ENCODE measurements at regions not wholly inside any gene's neighbourhood (a gene's known extent, or its start where the extent isn't known, plus 50 kb on each side); places are given as distances from the start of the nearest gene placed in this dataset.

DNA sequence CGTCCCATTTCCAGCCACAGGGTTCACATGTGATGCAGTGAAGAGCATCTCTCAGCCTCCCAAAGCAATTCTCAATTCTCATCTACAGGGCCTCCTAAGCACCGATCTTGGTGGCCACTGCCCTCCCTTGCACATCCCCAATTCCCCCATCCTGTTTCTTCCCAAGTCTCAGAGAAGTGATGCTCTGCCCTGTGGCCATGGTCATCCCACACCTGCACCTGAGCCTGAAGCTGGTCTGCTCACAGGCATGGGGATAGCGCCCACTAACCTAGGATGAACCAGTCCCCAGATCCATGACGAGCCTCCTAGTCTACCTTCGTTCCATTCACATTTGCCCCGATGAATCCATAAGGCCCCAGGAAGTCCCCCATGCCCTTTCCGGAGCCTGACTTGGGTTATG is 201.5 kb downstream of the UACA start:
- TF ChIP-seq CTCF (IDR thresholded peaks at IDR 0.05; ENCODE audit: low read depth, low read length, missing control alignments), result no peak

GRCh38 chr15:70560617-70561328 is 202.6 kb downstream of the UACA start:
- no peak for DNase-seq (ENCODE audit: extremely low read depth, low read depth)
- H3K4me3 ChIP-seq (replicated peaks; ENCODE audit: low read depth, low read length), result no peak overlapping the region

More for the DNA sequence above, 201.5 kb downstream of the UACA start:
- no peak overlapping the region for H3K4me3 ChIP-seq (replicated peaks; ENCODE audit: low read depth, low read length)
- no peak for DNase-seq (ENCODE audit: extremely low read depth, low read depth)

DNA sequence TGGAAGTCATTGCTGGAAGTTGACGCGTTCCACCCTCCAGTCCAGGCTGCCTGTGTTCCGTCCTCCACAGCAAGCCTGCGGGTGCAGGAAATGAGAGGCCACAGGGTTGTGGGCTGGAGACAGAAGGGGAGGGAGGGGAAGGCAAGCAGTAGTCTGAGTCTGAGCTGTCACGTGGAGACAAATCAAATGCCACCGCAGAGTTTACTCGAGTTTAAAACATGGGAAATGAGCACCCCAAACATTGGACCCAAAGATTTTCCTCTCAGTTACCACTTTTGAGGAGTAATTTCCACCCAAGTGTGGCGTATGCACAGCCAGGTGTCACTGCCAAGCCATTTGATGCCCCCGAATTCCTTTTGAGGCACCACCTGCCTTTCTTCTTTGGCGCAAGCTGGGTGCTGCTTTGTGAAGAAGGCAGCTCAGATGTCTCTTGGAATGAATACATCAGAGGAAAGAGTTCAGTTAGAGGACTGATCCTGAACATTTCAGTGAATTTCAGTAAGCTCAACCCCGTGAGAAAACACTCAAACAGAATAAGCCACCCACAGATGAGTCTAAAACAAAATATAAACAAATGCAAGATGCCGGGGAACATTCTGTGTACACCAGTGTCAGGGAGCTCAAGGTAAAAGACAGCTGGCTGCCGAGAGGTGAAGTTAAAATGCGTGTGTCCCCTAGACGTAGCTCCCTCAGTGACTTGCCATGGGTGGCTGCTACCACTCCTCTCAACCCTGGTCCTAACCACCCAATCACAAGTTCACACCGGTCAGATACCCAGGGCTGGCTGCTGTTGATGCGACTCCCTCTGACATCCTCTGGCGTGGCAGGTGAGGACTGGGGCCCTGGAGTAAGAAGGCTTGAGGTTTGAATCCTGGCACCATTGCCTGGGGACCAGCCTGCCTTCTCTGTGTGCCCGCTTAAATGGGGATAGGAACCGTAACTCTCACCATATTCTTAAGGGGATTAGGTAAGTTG is 203.8 kb downstream of the UACA start:
- DNase-seq (ENCODE audit: extremely low read depth, low read depth), result no peak
- H3K4me3 ChIP-seq (replicated peaks; ENCODE audit: low read depth, low read length), result no peak overlapping the region
- no peak for TF ChIP-seq CTCF (IDR thresholded peaks at IDR 0.05; ENCODE audit: low read depth, low read length, missing control alignments)

More at GRCh38 chr15:70560617-70561328, 202.6 kb downstream of the UACA start:
- TF ChIP-seq CTCF (IDR thresholded peaks at IDR 0.05; ENCODE audit: low read depth, low read length, missing control alignments), result no peak

- DNase-seq (ENCODE audit: extremely low read depth, low read depth), result no peak
- TF ChIP-seq CTCF (IDR thresholded peaks at IDR 0.05; ENCODE audit: low read depth, low read length, missing control alignments), result no peak
- no peak overlapping the region for H3K4me3 ChIP-seq (replicated peaks; ENCODE audit: low read depth, low read length)
These were observed 204.7 kb downstream of the UACA start for GRCh38 chr15:70558406-70559264.

DNA sequence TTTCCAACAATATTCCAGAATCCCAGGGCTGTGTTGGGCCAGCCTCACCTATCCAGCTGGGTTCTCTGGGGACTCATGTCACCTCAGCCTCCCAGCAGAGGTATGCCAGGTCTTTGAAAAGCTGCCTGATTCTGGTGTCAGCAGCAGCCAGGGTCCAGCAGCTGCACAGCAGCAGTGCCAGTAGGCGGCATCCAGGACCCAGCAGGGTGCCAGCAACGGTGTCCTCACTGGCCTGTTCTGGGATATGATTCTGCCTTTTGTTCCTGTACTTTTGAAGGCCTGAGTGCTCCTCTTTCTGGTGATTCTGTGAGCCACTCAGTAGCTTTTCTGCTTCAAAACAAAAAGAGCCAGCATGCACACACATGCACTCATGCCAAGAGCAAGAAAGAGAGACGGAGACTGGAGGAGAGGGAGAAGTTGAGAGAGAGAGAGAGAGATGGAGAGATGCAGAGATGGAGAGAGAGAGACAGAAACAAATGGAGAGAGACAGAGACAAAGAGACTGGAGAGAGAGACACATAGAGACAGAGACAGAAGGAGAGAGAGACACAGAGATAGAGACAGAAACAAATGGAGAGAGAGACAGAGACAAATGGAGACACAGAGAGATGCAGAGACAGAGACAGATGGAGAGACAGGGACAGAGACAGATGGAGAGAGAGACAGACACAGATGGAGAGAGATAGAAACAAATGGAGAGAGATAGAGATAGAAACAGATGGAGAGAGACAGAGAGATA is 205.7 kb downstream of the UACA start:
- H3K4me3 ChIP-seq (replicated peaks; ENCODE audit: low read depth, low read length), result no peak overlapping the region
- TF ChIP-seq CTCF (IDR thresholded peaks at IDR 0.05; ENCODE audit: low read depth, low read length, missing control alignments), result no peak
- DNase-seq (ENCODE audit: extremely low read depth, low read depth), result no peak

DNA sequence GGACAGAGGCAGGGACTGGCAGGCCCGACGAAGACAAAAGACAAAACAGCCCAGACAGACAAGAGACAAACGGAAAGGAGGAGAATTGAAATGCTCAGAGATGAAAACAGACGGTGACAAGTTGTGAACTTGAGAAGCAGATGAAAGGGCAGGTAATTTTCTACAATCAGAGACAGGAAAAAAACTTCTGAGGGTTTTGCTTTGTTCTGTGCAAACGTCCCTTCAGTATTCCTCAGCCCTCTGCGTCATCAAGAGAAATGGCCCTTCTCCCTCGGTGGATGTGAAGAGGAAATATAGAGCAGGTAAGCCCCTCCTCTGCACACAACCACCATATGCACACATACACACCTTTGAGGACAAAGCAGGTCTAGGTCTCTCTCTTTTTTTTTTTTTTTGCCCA is 206.6 kb downstream of the UACA start:
- TF ChIP-seq CTCF (IDR thresholded peaks at IDR 0.05; ENCODE audit: low read depth, low read length, missing control alignments), result no peak
- no peak overlapping the region for H3K4me3 ChIP-seq (replicated peaks; ENCODE audit: low read depth, low read length)
- DNase-seq (ENCODE audit: extremely low read depth, low read depth), result no peak
